Keratinocyte (primary cell): ENCODE measurements at regions not wholly inside any gene's neighbourhood (a gene's known extent, or its start where the extent isn't known, plus 50 kb on each side); places are given as distances from the start of the nearest gene placed in this dataset.

Experiments
- DNase-seq: peaks from one replicate; pipeline ENCODE4 v3.0.0-alpha.2; 2011; ENCODE audit warnings: low read depth, missing footprints, low spot score
- FAIRE-seq: peaks from 2 replicates; lab custom pipeline; 2011; peaks lifted over from hg19 to GRCh38; lab: Jason Lieb, UNC
- H2AFZ ChIP-seq: 2 replicates; pipeline ENCODE4 v1.6.0; 2012; ENCODE audit warnings: low read length, control low read depth, inconsistent platforms; ENCODE audit not compliant: control insufficient read depth
- H3K27ac ChIP-seq: 2 replicates; pipeline ENCODE4 v1.5.1; 2011; ENCODE audit warnings: low read length; ENCODE audit not compliant: control insufficient read depth, insufficient read depth
- H3K27me3 ChIP-seq: 3 replicates; pipeline ENCODE4 v1.6.0; 2011; ENCODE audit warnings: low read length; ENCODE audit not compliant: control insufficient read depth, insufficient read depth; ENCODE audit errors: extremely low read depth
- H3K36me3 ChIP-seq, 2 experiments: 2 replicates in 1 of 2; 3 replicates in 1 of 2; pipeline ENCODE4 v1.5.1; 2011; ENCODE audit warnings: low read length in 2 of 2, mild to moderate bottlenecking in 1 of 2; ENCODE audit not compliant: control insufficient read depth in 2 of 2, insufficient read depth in 2 of 2; ENCODE audit errors: extremely low read depth in 1 of 2
- H3K4me1 ChIP-seq: 3 replicates; pipeline ENCODE4 v1.5.1; 2011; ENCODE audit warnings: low read length; ENCODE audit not compliant: control insufficient read depth, insufficient read depth; ENCODE audit errors: extremely low read depth
- H3K4me2 ChIP-seq: 3 replicates; pipeline ENCODE4 v1.6.0; 2011; ENCODE audit warnings: low read depth, low read length; ENCODE audit not compliant: control insufficient read depth, insufficient read depth; ENCODE audit errors: extremely low read depth
- H3K4me3 ChIP-seq, 3 experiments: fragments of 200-600 bp in 1 of 3; sonication (generic) in 1 of 3; 2 replicates in 2 of 3; 3 replicates in 1 of 3; pipeline ENCODE4 v1.5.1; 2011 to 2016; ENCODE audit warnings: low read length in 3 of 3, mild to moderate bottlenecking in 3 of 3, control low read depth in 2 of 3, inconsistent platforms in 1 of 3, low read depth in 1 of 3, mixed read lengths in 1 of 3, mixed run types in 1 of 3, moderate library complexity in 1 of 3; ENCODE audit not compliant: control insufficient read depth in 2 of 3, insufficient read depth in 2 of 3; ENCODE audit errors: extremely low read depth in 1 of 3
- H3K79me2 ChIP-seq: 2 replicates; pipeline ENCODE4 v1.6.0; 2012; ENCODE audit warnings: low read length; ENCODE audit not compliant: control insufficient read depth, insufficient read depth
- H3K9ac ChIP-seq: 3 replicates; pipeline ENCODE4 v1.6.0; 2011; ENCODE audit warnings: low read length; ENCODE audit not compliant: control insufficient read depth, insufficient read depth; ENCODE audit errors: extremely low read depth
- H3K9me1 ChIP-seq: 3 replicates; pipeline ENCODE4 v1.6.0; 2011; ENCODE audit warnings: low read length; ENCODE audit not compliant: control insufficient read depth, insufficient read depth; ENCODE audit errors: extremely low read depth
- H3K9me3 ChIP-seq: 2 replicates; pipeline ENCODE4 v1.5.1; 2012; ENCODE audit warnings: low read depth, low read length; ENCODE audit not compliant: control insufficient read depth
- H4K20me1 ChIP-seq: 3 replicates; pipeline ENCODE4 v1.6.0; 2011; ENCODE audit warnings: low read length; ENCODE audit not compliant: control insufficient read depth, insufficient read depth; ENCODE audit errors: extremely low read depth
- EZH2 ChIP-seq: IDR thresholded peaks from one replicate; pipeline ENCODE4 v1.6.1; 2012; ENCODE audit warnings: inconsistent platforms, mild to moderate bottlenecking, low read length, moderate library complexity
- dilution Hi-C: fragments of 300-500 bp; cut with MboI; formaldehyde crosslinking; loops from one replicate; pipeline ENCODE4 v1.7.0; 2020; ENCODE audit warnings: low sequenced_read_pairs; ENCODE audit not compliant: extremely low pct_ligation_motif_present
- TF ChIP-seq, protein P1 (sequence below), 3 experiments: IDR thresholded peaks in 1 of 3; conservative IDR thresholded peaks in 1 of 3; optimal IDR thresholded peaks in 1 of 3; 2 replicates in 2 of 3; 3 replicates in 1 of 3; pipeline versions ENCODE3 to v1.5.1; 2011; ENCODE audit warnings: low read length in 3 of 3, mild to moderate bottlenecking in 3 of 3, moderate library complexity in 2 of 3, control low read depth in 1 of 3, inconsistent platforms in 1 of 3; ENCODE audit not compliant: insufficient read depth in 2 of 3; ENCODE audit errors: extremely low read depth in 1 of 3

DNA sequence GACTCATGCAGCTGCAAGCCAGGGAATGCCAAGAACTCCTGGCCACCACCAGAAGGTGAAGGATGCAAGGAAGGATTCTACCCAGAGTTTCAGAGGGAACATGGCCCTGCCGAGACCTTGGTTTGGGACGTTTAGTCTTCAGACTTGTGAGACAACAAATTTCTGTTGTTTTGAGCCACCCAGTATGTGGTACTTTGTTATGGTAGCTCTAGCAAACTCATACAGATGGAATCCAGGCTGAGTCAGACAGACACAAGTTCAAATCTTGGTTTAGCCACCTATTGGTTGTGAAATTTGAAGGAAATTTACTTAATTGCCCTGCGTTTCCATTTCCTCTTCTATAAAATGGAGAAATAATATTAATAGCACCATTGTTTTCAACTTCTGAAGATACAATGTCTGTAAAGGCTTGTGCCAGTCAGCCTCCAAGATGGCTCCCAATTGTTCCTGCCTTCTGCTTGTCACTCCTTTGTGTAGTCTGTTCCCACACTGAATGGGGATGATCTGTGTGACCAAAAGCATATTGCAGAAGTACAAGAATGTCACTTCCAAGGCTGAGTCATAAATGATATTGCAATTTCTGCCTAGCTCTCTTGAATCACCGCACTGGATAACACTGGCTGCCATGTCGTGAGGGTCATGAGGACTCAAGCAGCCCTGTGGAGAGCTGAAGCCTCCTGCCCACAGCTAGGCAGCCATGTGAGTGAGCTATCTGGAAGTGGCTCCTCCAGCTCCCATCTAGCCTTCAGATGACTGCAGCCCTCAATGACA, 223.5 kb upstream of the PROK2 start:
- peak; percentile 49 for FAIRE-seq

GRCh38 chr3:72006631-72007556, 221.9 kb upstream of the PROK2 start:
- Histone ChIP-seq H3K27ac (no peak overlapping the region), H4K20me1 (no peaks in the 10 kb centered on the region), H3K4me2 (no peak overlapping the region), H3K9me1 (no peaks in the 10 kb centered on the region), H3K9ac (no peak overlapping the region), H3K4me3 (no peak overlapping the region), H2AFZ (no peak overlapping the region), H3K79me2 (no peaks in the 10 kb centered on the region), H3K36me3 (no peaks in the 10 kb centered on the region), H3K4me1 (no peaks in the 10 kb centered on the region), H3K9me3 (no peaks in the 10 kb centered on the region), H3K27me3 (peaks cover 9% of the 10 kb centered on the region)
- TF ChIP-seq, protein P1, sequence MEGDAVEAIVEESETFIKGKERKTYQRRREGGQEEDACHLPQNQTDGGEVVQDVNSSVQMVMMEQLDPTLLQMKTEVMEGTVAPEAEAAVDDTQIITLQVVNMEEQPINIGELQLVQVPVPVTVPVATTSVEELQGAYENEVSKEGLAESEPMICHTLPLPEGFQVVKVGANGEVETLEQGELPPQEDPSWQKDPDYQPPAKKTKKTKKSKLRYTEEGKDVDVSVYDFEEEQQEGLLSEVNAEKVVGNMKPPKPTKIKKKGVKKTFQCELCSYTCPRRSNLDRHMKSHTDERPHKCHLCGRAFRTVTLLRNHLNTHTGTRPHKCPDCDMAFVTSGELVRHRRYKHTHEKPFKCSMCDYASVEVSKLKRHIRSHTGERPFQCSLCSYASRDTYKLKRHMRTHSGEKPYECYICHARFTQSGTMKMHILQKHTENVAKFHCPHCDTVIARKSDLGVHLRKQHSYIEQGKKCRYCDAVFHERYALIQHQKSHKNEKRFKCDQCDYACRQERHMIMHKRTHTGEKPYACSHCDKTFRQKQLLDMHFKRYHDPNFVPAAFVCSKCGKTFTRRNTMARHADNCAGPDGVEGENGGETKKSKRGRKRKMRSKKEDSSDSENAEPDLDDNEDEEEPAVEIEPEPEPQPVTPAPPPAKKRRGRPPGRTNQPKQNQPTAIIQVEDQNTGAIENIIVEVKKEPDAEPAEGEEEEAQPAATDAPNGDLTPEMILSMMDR (optimal IDR thresholded peaks at IDR 0.05 in 1 of 3, IDR thresholded peaks at IDR 0.05 in 1 of 3, conservative IDR thresholded peaks at IDR 0.05 in 1 of 3; ENCODE audit: extremely low read depth in 1 of 3, insufficient read depth in 2 of 3, low read length in 3 of 3), result no peak
- TF ChIP-seq EZH2, result no peak
- dilution Hi-C loops, result no loop called here
- DNase-seq (no peak), FAIRE-seq (no peak)

More for the DNA sequence above, 223.5 kb upstream of the PROK2 start:
- Histone ChIP-seq H3K27me3 (peaks cover 14% of the 10 kb centered on the region), H3K4me1 (no peaks in the 10 kb centered on the region), H3K27ac (no peak overlapping the region), H3K4me2 (no peak overlapping the region), H3K36me3 (no peaks in the 10 kb centered on the region), H3K79me2 (no peaks in the 10 kb centered on the region), H3K9me3 (no peaks in the 10 kb centered on the region), H3K9me1 (no peaks in the 10 kb centered on the region), H4K20me1 (no peaks in the 10 kb centered on the region), H3K4me3 (no peak overlapping the region), H2AFZ (no peak overlapping the region), H3K9ac (no peak overlapping the region)
- dilution Hi-C loops, result no loop called here
- no peak for DNase-seq
- TF ChIP-seq EZH2, result no peak
- TF ChIP-seq, protein P1 (optimal IDR thresholded peaks at IDR 0.05 in 1 of 3, IDR thresholded peaks at IDR 0.05 in 1 of 3, conservative IDR thresholded peaks at IDR 0.05 in 1 of 3; ENCODE audit: extremely low read depth in 1 of 3, insufficient read depth in 2 of 3, low read length in 3 of 3), result no peak
